WI38 (cell line): ENCODE measurements at regions not wholly inside any gene's neighbourhood (a gene's known extent, or its start where the extent isn't known, plus 50 kb on each side); places are given as distances from the start of the nearest gene placed in this dataset.

Experiments used
- H3K4me3 ChIP-seq: 2 replicates; pipeline ENCODE4 v1.5.1; 2011; ENCODE audit warnings: low read depth, mild to moderate bottlenecking, control low read depth, low read length
- TF ChIP-seq, protein P1 (sequence below): IDR thresholded peaks from 2 replicates; pipeline ENCODE4 v1.5.1; 2012; ENCODE audit warnings: low read depth, mild to moderate bottlenecking, control low read depth, low read length

DNA sequence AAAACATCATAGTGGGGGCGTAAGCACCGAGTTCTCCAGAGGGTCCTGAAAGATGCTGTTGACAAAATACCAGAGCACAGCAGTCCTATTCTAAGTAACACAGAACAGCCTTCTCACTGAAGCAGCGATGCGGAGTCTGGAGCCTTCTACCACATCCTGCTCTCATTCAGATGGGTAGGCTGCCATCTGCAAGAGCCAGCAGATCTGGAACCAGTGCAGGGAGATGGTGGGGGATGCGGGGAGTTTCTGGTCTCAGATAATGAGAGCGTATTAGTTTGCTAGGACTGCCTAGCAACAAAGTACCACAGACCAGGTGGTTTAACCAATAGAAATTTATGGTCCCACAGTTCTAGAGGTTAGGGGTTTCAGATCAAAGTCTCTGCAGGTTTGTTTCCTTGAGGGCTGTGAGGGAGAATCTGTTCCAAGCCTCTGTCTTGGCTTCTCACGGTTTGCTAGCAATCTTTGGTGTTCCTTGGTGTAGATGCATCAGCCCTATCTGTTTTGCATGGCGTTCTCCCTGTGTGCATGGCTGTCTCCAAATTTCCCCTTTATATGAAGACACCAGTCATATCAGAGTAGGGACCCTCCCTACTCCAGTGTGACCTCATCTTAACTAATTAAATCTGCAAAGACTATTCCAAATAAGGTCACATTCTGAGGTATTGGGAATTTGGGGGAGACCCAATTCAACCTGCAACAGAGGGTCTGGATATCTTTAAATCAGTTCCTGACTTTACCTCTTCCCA lies 52.0 kb upstream of the STEAP1B start:
- TF ChIP-seq, protein P1, sequence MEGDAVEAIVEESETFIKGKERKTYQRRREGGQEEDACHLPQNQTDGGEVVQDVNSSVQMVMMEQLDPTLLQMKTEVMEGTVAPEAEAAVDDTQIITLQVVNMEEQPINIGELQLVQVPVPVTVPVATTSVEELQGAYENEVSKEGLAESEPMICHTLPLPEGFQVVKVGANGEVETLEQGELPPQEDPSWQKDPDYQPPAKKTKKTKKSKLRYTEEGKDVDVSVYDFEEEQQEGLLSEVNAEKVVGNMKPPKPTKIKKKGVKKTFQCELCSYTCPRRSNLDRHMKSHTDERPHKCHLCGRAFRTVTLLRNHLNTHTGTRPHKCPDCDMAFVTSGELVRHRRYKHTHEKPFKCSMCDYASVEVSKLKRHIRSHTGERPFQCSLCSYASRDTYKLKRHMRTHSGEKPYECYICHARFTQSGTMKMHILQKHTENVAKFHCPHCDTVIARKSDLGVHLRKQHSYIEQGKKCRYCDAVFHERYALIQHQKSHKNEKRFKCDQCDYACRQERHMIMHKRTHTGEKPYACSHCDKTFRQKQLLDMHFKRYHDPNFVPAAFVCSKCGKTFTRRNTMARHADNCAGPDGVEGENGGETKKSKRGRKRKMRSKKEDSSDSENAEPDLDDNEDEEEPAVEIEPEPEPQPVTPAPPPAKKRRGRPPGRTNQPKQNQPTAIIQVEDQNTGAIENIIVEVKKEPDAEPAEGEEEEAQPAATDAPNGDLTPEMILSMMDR, result no peak
- no peak overlapping the region for H3K4me3 ChIP-seq

DNA sequence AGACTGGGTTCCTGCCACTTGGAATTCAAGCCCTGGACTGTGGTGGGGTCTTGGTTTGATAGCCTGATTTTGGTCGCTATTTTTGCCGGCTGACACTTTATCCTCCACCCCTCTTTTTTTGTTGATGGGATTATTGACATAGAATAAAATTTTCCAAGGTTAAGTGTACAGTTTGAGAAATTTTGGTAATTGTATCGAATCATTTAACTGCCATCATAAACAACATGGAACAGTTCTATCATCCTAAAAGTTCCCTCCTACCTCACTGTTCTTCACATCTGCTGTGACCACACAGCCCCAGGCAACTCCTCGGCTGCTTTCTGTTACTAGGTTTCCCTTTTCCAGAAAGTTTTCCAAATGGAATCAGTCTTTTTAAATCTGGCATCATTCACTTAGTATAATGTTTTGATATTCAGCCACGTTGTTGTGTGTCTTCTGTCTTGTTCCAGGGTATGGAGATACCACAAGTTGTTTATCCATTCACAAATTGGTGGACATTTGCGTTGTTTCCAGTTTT lies 50.6 kb upstream of the STEAP1B start:
- H3K4me3 ChIP-seq, result no peak overlapping the region; the same call in 1 of the 2 replicates
- TF ChIP-seq, protein P1, result no peak

DNA sequence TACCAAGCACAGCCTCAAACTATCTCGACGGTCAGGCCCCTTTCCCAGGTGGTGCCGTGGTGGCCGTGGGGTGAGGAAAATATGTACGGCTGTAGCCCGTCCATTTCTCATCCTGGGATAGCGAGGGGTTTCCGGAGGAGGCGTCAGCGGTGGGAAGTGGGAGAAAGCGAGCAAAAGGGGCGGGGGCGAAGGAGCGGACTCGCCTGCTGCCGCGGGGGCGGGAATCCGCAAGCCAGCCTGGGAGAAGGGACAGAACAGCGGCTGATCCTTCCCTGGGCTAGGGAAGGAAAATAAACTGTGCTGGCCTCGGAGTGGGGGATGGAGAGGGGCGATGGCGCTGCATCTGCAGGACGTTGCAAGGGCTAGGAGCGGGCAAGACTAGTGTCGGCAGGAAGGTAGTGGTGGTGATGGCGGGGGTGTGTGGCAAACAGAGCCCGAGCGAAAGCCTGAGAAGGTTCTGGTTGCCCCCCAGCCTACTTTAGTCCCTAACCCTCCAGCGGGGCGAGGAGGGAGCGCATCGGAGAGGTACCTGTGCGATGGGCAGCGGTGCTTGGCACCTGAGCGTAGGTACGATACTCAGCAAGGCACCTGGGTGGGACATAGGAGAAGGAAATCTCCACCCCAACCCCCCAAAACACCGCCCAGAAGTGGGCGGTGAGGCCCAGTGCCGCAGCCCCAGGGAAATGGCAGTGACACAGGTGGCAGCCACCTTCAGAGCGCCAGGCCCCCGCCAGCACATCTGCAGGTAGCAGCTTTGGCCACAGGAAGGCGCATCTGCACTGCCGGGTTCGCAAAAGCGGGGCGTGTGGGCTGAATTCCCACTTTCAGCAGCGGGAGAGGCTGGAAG lies 49.9 kb upstream of the STEAP1B start:
- peak overlapping the region; percentile 52 for H3K4me3 ChIP-seq
- TF ChIP-seq, protein P1, result peak; percentile 70
